Testis (tissue), 2 donors: ENCODE measurements at regions not wholly inside any gene's neighbourhood (a gene's known extent, or its start where the extent isn't known, plus 50 kb on each side); places are given as distances from the start of the nearest gene placed in this dataset.

ENCODE experiments used
- CTCF ChIP-seq, 3 experiments: fragments of 450-650 bp in 2 of 3; fragments of 200-600 bp in 1 of 3; sonication (generic) in 1 of 3; IDR thresholded peaks; one replicate each; pipeline ENCODE4 v1.5.1; 2016 to 2019; ENCODE audit warnings: antibody characterized with exemption in 3 of 3, mild to moderate bottlenecking in 2 of 3, moderate library complexity in 1 of 3
- POLR2A ChIP-seq: fragments of 450-650 bp; IDR thresholded peaks from one replicate; pipeline ENCODE4 v1.6.1; 2017; ENCODE audit warnings: antibody characterized with exemption, mild to moderate bottlenecking, moderate library complexity

GRCh38 chr2:173761603-173762119 is 203.5 kb downstream of the SP3 start:
- TF ChIP-seq CTCF (IDR thresholded peaks at IDR 0.05) (no peak), POLR2A (no peak)
